SK-N-MC (cell line): ENCODE measurements at regions not wholly inside any gene's neighbourhood (a gene's known extent, or its start where the extent isn't known, plus 50 kb on each side); places are given as distances from the start of the nearest gene placed in this dataset.
"Not testable (repeated sequence)": the region's sequence is repeated elsewhere in the genome, so short reads cannot be mapped to it uniquely, and the experiment has no call there.

Experiments
- DNase-seq: peaks from one replicate; pipeline ENCODE4 v3.0.0-alpha.2; 2011; ENCODE audit warnings: low read depth, low spot score
- H3K27ac ChIP-seq: fragments of 200-600 bp; sonication (generic); 2 replicates; pipeline ENCODE4 v1.5.1; 2016; ENCODE audit warnings: mixed run types
- H3K36me3 ChIP-seq: fragments of 200-600 bp; sonication (generic); 2 replicates; pipeline ENCODE4 v1.6.1; 2017; ENCODE audit warnings: antibody characterized with exemption, low read length, mixed read lengths; ENCODE audit not compliant: insufficient read depth
- H3K4me3 ChIP-seq: fragments of 200-600 bp; sonication (generic); 2 replicates; pipeline ENCODE4 v1.5.1; 2016
- H3K9ac ChIP-seq: fragments of 200-600 bp; sonication (generic); 2 replicates; pipeline ENCODE4 v1.8.0; 2017; ENCODE audit warnings: mixed run types, mixed read lengths; ENCODE audit not compliant: insufficient read length
- H3K9me3 ChIP-seq: fragments of 200-600 bp; sonication (generic); 2 replicates; pipeline ENCODE4 v1.6.1; 2017; ENCODE audit warnings: low read depth, mild to moderate bottlenecking, antibody characterized with exemption, low read length, moderate library complexity, mixed read lengths
- EZH2 ChIP-seq: fragments of 200-600 bp; sonication (generic); IDR thresholded peaks from one replicate; pipeline ENCODE4 v1.6.1; 2017; ENCODE audit warnings: antibody characterized with exemption
- FOXP2 ChIP-seq: optimal IDR thresholded peaks from 2 replicates; pipeline ENCODE3; 2011; ENCODE audit warnings: mild to moderate bottlenecking, moderate library complexity; ENCODE audit not compliant: insufficient read depth; ENCODE audit errors: extremely low read length, control extremely low read depth
- POLR2AphosphoS5 ChIP-seq: IDR thresholded peaks from 2 replicates; pipeline ENCODE4 v1.6.1; 2012; ENCODE audit warnings: mild to moderate bottlenecking, low read depth, low read length, borderline replicate concordance

DNA sequence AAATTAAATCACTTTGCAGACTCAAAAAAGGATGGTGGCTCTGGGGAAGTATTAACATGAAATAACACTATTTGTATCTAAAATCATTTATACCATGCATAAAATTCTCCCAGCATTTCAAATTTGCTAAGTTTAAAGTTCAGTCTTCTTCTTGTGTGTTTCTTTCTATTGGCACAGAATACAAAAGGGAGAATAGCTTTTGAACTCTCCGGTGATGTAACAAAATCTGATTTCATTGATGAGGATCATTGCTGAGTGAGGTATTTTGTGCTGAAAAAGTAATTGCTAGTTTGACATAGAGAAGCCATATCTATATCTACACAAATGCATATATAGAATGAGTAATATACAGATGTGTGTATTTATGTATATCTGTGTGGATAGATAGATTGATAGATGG, 174.8 kb downstream of the LACC1 start:
- no peaks in the 10 kb centered on the region for H3K9me3 ChIP-seq
- no peak overlapping the region for H3K4me3 ChIP-seq
- no peak overlapping the region for H3K27ac ChIP-seq
- H3K9ac ChIP-seq: no peak overlapping the region
- TF ChIP-seq EZH2 (no peak), POLR2AphosphoS5 (no peak), FOXP2 (no peak)
- no peaks in the 10 kb centered on the region for H3K36me3 ChIP-seq
- no peak for DNase-seq

DNA sequence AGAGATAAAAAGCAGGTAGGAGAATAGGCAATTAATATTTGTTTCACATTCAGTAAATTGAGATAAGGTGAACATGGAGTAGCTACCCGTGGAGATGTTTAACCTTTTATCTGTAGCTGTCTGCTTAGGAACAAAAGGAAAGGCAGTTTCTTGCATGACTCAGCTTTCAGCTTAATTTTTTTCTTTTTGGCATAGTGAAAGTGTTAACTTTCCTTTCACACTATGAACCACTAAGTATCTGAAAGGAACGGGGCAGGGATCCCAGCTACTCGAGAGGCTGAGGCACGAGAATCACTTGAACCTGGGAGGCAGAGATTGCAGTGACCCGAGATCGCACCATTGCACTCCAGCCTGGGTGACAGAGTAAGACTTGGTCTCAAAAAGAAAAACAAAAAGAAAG, 176.0 kb downstream of the LACC1 start:
- not testable (repeated sequence) for H3K9ac ChIP-seq, H3K9me3 ChIP-seq, H3K36me3 ChIP-seq, H3K4me3 ChIP-seq, H3K27ac ChIP-seq, DNase-seq

DNA sequence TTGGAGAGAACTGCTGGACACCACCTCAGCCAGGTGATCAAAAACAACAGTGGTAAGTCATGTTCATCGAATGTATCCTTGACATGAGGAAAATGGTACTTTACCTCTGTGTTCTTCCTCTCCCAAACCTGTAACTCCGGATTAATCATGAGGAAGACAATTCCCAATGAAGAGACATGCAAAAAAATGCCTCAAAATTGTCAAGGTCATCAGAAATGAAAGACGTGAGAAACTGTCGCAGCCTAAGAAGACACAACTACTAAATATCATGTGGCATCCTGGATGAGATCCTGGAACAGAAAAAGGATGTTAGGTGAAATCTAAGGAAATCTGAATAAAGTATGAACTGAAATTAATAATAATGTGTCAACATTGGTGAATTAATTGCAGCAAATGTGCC, 178.4 kb downstream of the LACC1 start:
- TF ChIP-seq POLR2AphosphoS5 (no peak), EZH2 (no peak), FOXP2 (no peak)
- Histone ChIP-seq H3K36me3 (no peaks in the 10 kb centered on the region), H3K27ac (no peak overlapping the region), H3K9me3 (no peaks in the 10 kb centered on the region), H3K9ac (peak overlapping the region; percentile 25), H3K4me3 (no peak overlapping the region)
- DNase-seq: no peak

DNA sequence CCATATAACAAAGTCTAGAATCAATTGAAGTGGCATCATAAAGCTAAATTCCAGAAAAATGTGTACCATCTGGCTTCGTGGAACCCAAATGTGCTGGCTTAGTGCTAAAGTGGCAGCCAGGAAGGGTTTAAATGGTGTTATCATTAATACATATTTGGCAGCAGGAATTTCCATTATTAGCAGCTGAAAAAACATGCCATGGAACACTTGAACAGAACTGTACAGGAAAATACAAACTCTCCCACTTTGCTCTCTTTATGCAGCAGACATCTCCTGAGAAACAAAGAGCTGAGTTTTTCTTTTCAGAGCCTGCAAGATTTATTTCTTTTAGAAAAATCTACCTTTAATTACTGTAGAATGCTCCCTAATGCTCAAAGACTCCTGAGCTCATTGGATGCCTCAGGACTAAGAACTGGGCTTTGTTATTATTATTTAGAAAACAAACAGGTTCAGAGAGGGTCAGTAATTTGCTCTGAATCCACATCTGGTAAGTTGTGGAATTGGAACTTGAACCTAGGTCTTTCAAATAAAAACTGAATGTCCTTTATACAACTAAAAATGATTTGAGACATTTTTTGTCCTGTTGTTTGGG, 179.0 kb downstream of the LACC1 start:
- Histone ChIP-seq H3K9ac (peak overlapping the region; percentile 25), H3K27ac (peak overlapping the region; percentile 22; the same call in 1 of the 2 replicates), H3K36me3 (no peaks in the 10 kb centered on the region), H3K9me3 (no peaks in the 10 kb centered on the region), H3K4me3 (no peak overlapping the region)
- no peak for DNase-seq
- no peak for TF ChIP-seq EZH2
- no peak for TF ChIP-seq FOXP2
- no peak for TF ChIP-seq POLR2AphosphoS5

DNA sequence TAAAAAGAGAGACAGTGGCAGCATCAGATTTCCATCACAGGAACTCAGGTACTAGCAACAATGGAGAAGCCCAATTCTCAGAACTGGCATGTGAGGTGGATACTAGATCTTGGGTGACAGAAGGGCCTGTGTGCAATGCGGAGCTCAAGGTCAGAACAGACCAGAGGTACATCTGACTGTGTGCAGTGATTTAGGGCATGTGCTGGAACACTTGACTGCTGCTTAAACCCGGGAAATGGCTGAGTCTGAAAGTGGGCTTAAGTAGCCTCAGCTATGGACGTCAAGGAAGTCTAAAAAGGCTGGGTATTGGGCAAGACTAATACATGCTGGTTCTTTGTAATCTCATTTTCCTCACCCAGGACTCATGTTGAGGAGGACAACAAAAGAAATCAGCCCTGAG, 182.2 kb downstream of the LACC1 start:
- no peak overlapping the region for H3K9ac ChIP-seq
- H3K9me3 ChIP-seq: no peaks in the 10 kb centered on the region
- no peak for TF ChIP-seq EZH2
- no peak for TF ChIP-seq POLR2AphosphoS5
- H3K36me3 ChIP-seq: no peaks in the 10 kb centered on the region
- H3K4me3 ChIP-seq: no peak overlapping the region
- H3K27ac ChIP-seq: no peak overlapping the region
- DNase-seq: no peak

DNA sequence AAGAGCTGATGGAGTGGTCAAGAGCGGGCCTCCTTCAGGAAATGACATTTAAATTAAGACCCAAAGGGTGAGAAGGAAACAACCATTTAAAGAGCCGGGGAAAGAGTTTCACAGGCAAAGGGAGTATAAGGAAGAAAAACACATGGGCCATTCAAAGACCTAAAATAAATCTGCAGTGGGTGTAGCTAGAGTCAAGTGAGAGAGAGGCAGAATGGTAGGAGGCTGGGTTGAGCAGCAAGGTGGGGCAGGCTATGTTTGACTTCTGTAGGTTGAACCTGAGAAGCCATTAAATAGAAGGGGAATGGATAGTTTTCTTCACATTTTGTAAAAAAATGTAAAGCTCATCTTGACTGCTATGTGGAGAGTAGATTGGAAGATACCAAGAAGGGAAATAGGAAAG, 183.8 kb downstream of the LACC1 start:
- H3K9ac ChIP-seq: no peak overlapping the region
- DNase-seq: no peak
- no peak for TF ChIP-seq FOXP2
- no peak for TF ChIP-seq EZH2
- TF ChIP-seq POLR2AphosphoS5: no peak

DNA sequence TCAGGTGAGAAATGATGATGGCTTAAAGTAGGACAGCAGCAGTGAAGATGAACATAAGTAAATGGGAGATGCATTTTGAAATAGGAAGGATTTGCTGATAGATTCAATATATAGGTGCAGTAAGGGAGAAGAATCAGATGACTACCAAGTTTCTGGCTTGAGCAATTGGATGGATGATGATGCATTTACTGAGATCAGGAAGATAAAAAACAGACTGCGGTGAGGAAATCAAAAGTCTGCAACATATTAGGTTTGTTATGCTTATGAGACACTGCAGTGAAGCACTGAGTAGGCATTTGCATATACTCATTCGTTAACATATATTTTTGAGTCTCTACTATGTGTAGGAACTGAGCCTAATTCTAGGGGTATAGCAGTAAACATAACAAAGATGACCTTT, 184.2 kb downstream of the LACC1 start:
- Histone ChIP-seq H3K9ac (no peak overlapping the region), H3K9me3 (no peaks in the 10 kb centered on the region), H3K36me3 (no peaks in the 10 kb centered on the region), H3K27ac (no peak overlapping the region), H3K4me3 (no peak overlapping the region)
- no peak for TF ChIP-seq POLR2AphosphoS5
- no peak for TF ChIP-seq FOXP2
- TF ChIP-seq EZH2: no peak
- no peak for DNase-seq

More for the DNA sequence above, 183.8 kb downstream of the LACC1 start:
- Histone ChIP-seq H3K36me3 (no peaks in the 10 kb centered on the region), H3K27ac (no peak overlapping the region), H3K4me3 (no peak overlapping the region), H3K9me3 (no peaks in the 10 kb centered on the region)

DNA sequence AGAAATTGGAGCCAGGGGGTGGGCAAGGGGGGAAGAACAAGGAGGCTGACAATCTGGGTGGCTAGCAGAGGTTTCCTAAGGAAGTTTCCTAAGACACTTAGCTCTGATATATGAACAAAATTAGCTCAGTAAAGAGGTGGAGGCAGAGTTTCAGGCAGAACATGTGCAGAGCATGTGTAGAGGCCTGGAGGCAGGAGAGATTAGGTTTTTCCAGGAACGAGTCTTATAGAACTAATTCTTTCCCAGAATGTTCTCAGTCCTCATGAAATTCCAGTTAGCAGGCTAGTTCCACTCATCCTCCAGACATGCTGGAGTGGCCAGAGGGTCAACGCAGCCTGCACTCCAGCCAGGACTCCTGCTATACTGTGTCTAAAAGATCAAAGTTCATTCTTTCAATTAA, 184.7 kb downstream of the LACC1 start:
- no peak for TF ChIP-seq POLR2AphosphoS5
- TF ChIP-seq FOXP2: no peak
- no peak for TF ChIP-seq EZH2
- Histone ChIP-seq H3K4me3 (no peak overlapping the region), H3K9ac (no peak overlapping the region), H3K9me3 (no peaks in the 10 kb centered on the region), H3K27ac (no peak overlapping the region), H3K36me3 (no peaks in the 10 kb centered on the region)
- no peak for DNase-seq

DNA sequence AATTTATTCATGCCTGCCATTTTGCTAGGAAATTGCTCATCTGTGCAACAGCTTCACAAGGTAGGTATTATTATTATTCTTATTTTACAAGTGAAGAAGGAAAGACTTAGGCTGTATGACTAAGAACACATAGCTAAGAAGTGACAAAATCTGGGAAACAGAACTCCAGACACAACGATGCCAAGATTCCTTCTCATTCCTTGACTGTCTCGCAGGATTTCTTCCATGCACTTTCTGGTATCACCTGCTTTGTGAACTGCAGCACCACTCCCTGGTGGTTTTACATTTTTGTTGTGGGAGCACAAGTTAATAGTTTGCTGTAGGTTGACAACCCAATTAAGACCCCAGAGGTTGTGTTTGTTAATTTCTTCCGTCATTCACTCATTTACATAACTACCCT, 188.5 kb downstream of the LACC1 start:
- Histone ChIP-seq H3K9me3 (no peaks in the 10 kb centered on the region), H3K4me3 (no peak overlapping the region), H3K27ac (no peak overlapping the region), H3K9ac (no peak overlapping the region), H3K36me3 (no peaks in the 10 kb centered on the region)
- DNase-seq: no peak
- TF ChIP-seq POLR2AphosphoS5 (no peak), EZH2 (no peak), FOXP2 (no peak)
